GM23338 (cell line): ENCODE measurements at regions not wholly inside any gene's neighbourhood (a gene's known extent, or its start where the extent isn't known, plus 50 kb on each side); places are given as distances from the start of the nearest gene placed in this dataset.

Experiments
- ATAC-seq: fragments of 200-7000 bp; cut with Tn5 transposase; 3 replicates; pipeline ENCODE4 v1.9.1; 2020
- DNase-seq: peaks from one replicate; pipeline ENCODE4 v3.0.0-alpha.2; 2015; ENCODE audit warnings: low spot score
- H2AFZ ChIP-seq: fragments of 200-600 bp; sonication (generic); 2 replicates; pipeline ENCODE4 v1.8.0; 2016; ENCODE audit warnings: antibody characterized with exemption, mild to moderate bottlenecking, moderate library complexity
- H3F3A ChIP-seq: fragments of 200-600 bp; sonication (generic); replicated peaks from 2 replicates; pipeline ENCODE4 v1.8.0; 2017; ENCODE audit warnings: antibody characterized with exemption, mixed run types, low read depth
- H3K27ac ChIP-seq: fragments of 200-600 bp; sonication (generic); 2 replicates; pipeline ENCODE4 v1.6.1; 2016; ENCODE audit warnings: low read depth
- H3K27me3 ChIP-seq: fragments of 200-600 bp; sonication (generic); 2 replicates; pipeline ENCODE4 v1.8.0; 2016; ENCODE audit warnings: mild to moderate bottlenecking, mixed run types, moderate library complexity; ENCODE audit not compliant: insufficient read depth
- H3K36me3 ChIP-seq: fragments of 200-600 bp; sonication (generic); 2 replicates; pipeline ENCODE4 v1.8.0; 2016; ENCODE audit warnings: mild to moderate bottlenecking; ENCODE audit not compliant: insufficient read depth
- H3K4me1 ChIP-seq: fragments of 200-600 bp; sonication (generic); 2 replicates; pipeline ENCODE4 v1.8.0; 2016; ENCODE audit warnings: mild to moderate bottlenecking, moderate library complexity; ENCODE audit not compliant: insufficient read depth
- H3K4me2 ChIP-seq: fragments of 200-600 bp; sonication (generic); 2 replicates; pipeline ENCODE4 v1.7.1; 2017; ENCODE audit warnings: mixed run types
- H3K4me3 ChIP-seq: fragments of 200-600 bp; sonication (generic); 2 replicates; pipeline ENCODE4 v1.6.1; 2016; ENCODE audit warnings: mixed run types
- H3K79me2 ChIP-seq: fragments of 200-600 bp; sonication (generic); replicated peaks from 2 replicates; pipeline ENCODE4 v1.8.0; 2017; ENCODE audit warnings: mild to moderate bottlenecking; ENCODE audit not compliant: insufficient read depth
- H3K9me2 ChIP-seq: fragments of 200-600 bp; sonication (generic); 2 replicates; pipeline ENCODE4 v1.8.0; 2017; ENCODE audit not compliant: insufficient read depth
- H4K20me1 ChIP-seq: fragments of 200-600 bp; sonication (generic); replicated peaks from 2 replicates; pipeline ENCODE4 v1.8.0; 2017; ENCODE audit warnings: mild to moderate bottlenecking; ENCODE audit not compliant: insufficient read depth
- H3K27ac Mint-ChIP-seq: 2 replicates; pipeline ENCODE4 v1.8.0; 2020; ENCODE audit warnings: inconsistent platforms, mild to moderate bottlenecking, moderate library complexity, mixed read lengths
- H3K27me3 Mint-ChIP-seq: 3 replicates; pipeline ENCODE4 v1.8.0; 2022; ENCODE audit warnings: low read depth, mild to moderate bottlenecking, moderate library complexity, mixed read lengths, inconsistent platforms; ENCODE audit not compliant: insufficient read depth, poor library complexity
- H3K36me3 Mint-ChIP-seq: 3 replicates; pipeline ENCODE4 v1.8.0; 2021; ENCODE audit warnings: low read depth, mild to moderate bottlenecking, inconsistent platforms, moderate library complexity, mixed read lengths
- H3K4me1 Mint-ChIP-seq: 3 replicates; pipeline ENCODE4 v1.8.0; 2020; ENCODE audit warnings: mild to moderate bottlenecking, inconsistent platforms, mixed read lengths
- H3K4me3 Mint-ChIP-seq: 3 replicates; pipeline ENCODE4 v1.8.0; 2021; ENCODE audit warnings: moderate library complexity, mild to moderate bottlenecking, inconsistent platforms, mixed read lengths
- H3K9me3 Mint-ChIP-seq: 3 replicates; pipeline ENCODE4 v1.8.0; 2020; ENCODE audit warnings: moderate library complexity, mild to moderate bottlenecking, inconsistent platforms, mixed read lengths
- CREB1 ChIP-seq: fragments of 250-450 bp; sonication (Bioruptor Pico); IDR thresholded peaks from 2 replicates; pipeline ENCODE4 v1.5.0; 2020; ENCODE audit warnings: low read depth, mild to moderate bottlenecking, moderate library complexity
- CTCF ChIP-seq, 2 experiments: fragments of 200-600 bp in 1 of 2; sonication (generic) in 1 of 2; conservative IDR thresholded peaks; 2 replicates each; pipeline versions ENCODE4 v1.5.1 to v1.6.1; 2016 to 2017; ENCODE audit warnings: antibody characterized with exemption in 2 of 2, low read depth in 2 of 2, mild to moderate bottlenecking in 2 of 2, moderate library complexity in 1 of 2
- EZH2 ChIP-seq: fragments of 200-600 bp; sonication (generic); IDR thresholded peaks from one replicate; pipeline ENCODE4 v1.8.0; 2017; ENCODE audit warnings: antibody characterized with exemption, mild to moderate bottlenecking, low read depth; ENCODE audit not compliant: unreplicated experiment
- EZH2phosphoT487 ChIP-seq: fragments of 200-600 bp; sonication (generic); IDR thresholded peaks from one replicate; pipeline ENCODE4 v1.8.1; 2018; ENCODE audit warnings: antibody characterized with exemption; ENCODE audit not compliant: unreplicated experiment
- JUNB ChIP-seq: IDR thresholded peaks from one replicate; pipeline ENCODE4 v1.6.1; 2016; ENCODE audit warnings: antibody characterized with exemption; ENCODE audit not compliant: unreplicated experiment
- NANOG ChIP-seq: IDR thresholded peaks from 2 replicates; pipeline ENCODE4 v1.6.1; 2016; ENCODE audit warnings: antibody characterized with exemption, borderline replicate concordance
- POLR2AphosphoS5 ChIP-seq: IDR thresholded peaks from 2 replicates; pipeline ENCODE4 v1.6.1; 2016; ENCODE audit warnings: antibody characterized with exemption, low read depth
- STAT1 ChIP-seq: IDR thresholded peaks from one replicate; pipeline ENCODE4 v1.6.1; 2016; ENCODE audit warnings: antibody characterized with exemption; ENCODE audit not compliant: unreplicated experiment
- ZNF114 ChIP-seq: fragments of 250-450 bp; sonication (Bioruptor Pico); IDR thresholded peaks from 2 replicates; pipeline ENCODE4 v1.5.0; 2020; ENCODE audit warnings: mild to moderate bottlenecking, moderate library complexity
- ZNF331 ChIP-seq: fragments of 250-450 bp; sonication (Bioruptor Pico); IDR thresholded peaks from 2 replicates; pipeline ENCODE4 v1.5.0; 2020; ENCODE audit warnings: low read depth, mild to moderate bottlenecking, moderate library complexity
- TF ChIP-seq, protein P1 (sequence below): IDR thresholded peaks from one replicate; pipeline ENCODE4 v1.6.1; 2018; ENCODE audit warnings: antibody characterized with exemption; ENCODE audit not compliant: unreplicated experiment
- TF ChIP-seq, protein P2 (sequence below): IDR thresholded peaks from 2 replicates; pipeline ENCODE4 v1.6.1; 2016; ENCODE audit warnings: antibody characterized with exemption

GRCh38 chr9:29750062-29750461 lies 2176.8 kb upstream of the C9orf72 start:
- no peak overlapping the region for H3K4me2 ChIP-seq
- no peaks in the 10 kb centered on the region for H3K36me3 ChIP-seq
- Mint-ChIP-seq H3K9me3 (no peaks in the 10 kb centered on the region), H3K4me3 (no peak overlapping the region), H3K36me3 (no peaks in the 10 kb centered on the region), H3K27me3 (peaks cover 2% of the 10 kb centered on the region), H3K27ac (no peak overlapping the region), H3K4me1 (no peaks in the 10 kb centered on the region)
- H3K4me1 ChIP-seq = no peaks in the 10 kb centered on the region
- ATAC-seq (no peak), DNase-seq (no peak)
- no peaks in the 10 kb centered on the region for H4K20me1 ChIP-seq
- TF ChIP-seq, protein P1, sequence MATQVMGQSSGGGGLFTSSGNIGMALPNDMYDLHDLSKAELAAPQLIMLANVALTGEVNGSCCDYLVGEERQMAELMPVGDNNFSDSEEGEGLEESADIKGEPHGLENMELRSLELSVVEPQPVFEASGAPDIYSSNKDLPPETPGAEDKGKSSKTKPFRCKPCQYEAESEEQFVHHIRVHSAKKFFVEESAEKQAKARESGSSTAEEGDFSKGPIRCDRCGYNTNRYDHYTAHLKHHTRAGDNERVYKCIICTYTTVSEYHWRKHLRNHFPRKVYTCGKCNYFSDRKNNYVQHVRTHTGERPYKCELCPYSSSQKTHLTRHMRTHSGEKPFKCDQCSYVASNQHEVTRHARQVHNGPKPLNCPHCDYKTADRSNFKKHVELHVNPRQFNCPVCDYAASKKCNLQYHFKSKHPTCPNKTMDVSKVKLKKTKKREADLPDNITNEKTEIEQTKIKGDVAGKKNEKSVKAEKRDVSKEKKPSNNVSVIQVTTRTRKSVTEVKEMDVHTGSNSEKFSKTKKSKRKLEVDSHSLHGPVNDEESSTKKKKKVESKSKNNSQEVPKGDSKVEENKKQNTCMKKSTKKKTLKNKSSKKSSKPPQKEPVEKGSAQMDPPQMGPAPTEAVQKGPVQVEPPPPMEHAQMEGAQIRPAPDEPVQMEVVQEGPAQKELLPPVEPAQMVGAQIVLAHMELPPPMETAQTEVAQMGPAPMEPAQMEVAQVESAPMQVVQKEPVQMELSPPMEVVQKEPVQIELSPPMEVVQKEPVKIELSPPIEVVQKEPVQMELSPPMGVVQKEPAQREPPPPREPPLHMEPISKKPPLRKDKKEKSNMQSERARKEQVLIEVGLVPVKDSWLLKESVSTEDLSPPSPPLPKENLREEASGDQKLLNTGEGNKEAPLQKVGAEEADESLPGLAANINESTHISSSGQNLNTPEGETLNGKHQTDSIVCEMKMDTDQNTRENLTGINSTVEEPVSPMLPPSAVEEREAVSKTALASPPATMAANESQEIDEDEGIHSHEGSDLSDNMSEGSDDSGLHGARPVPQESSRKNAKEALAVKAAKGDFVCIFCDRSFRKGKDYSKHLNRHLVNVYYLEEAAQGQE = no peak
- no peak for TF ChIP-seq ZNF331 (CRISPR knock-in tag)
- no peak for TF ChIP-seq JUNB
- TF ChIP-seq STAT1 = no peak
- TF ChIP-seq NANOG = no peak
- TF ChIP-seq, protein P2, sequence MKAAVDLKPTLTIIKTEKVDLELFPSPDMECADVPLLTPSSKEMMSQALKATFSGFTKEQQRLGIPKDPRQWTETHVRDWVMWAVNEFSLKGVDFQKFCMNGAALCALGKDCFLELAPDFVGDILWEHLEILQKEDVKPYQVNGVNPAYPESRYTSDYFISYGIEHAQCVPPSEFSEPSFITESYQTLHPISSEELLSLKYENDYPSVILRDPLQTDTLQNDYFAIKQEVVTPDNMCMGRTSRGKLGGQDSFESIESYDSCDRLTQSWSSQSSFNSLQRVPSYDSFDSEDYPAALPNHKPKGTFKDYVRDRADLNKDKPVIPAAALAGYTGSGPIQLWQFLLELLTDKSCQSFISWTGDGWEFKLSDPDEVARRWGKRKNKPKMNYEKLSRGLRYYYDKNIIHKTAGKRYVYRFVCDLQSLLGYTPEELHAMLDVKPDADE = no peak
- no peak for TF ChIP-seq EZH2
- no peak for TF ChIP-seq POLR2AphosphoS5
- TF ChIP-seq ZNF114 = no peak
- TF ChIP-seq CTCF (conservative IDR thresholded peaks at IDR 0.05; ENCODE audit: low read depth in 2 of 2) = no peak
- TF ChIP-seq CREB1 = no peak
- TF ChIP-seq EZH2phosphoT487 = no peak
- H3K9me2 ChIP-seq = no peaks in the 10 kb centered on the region
- H3K27me3 ChIP-seq = no peaks in the 10 kb centered on the region
- no peak overlapping the region for H2AFZ ChIP-seq
- no peak overlapping the region for H3K27ac ChIP-seq
- H3K4me3 ChIP-seq = no peak overlapping the region
- H3K79me2 ChIP-seq = no peaks in the 10 kb centered on the region
- H3F3A ChIP-seq = no peaks in the 10 kb centered on the region
